ENCODE measurements at regions not wholly inside any gene's neighbourhood (a gene's known extent, or its start where the extent isn't known, plus 50 kb on each side); places are given as distances from the start of the nearest gene placed in this dataset.

GRCh38 chr5:115461093-115461492 lies 83.5 kb downstream of the FEM1C start:
- Histone ChIP-seq H2AK5ac (ENCODE audit: low read depth, low read length) (no peak overlapping the region), H2AK9ac (replicated peaks; ENCODE audit: low read depth, low read length, poor library complexity) (no peak overlapping the region), H4K5ac (ENCODE audit: low read depth, low read length) (no peak overlapping the region), H3K56ac (ENCODE audit: extremely low read depth, insufficient read depth, low read length) (no peak overlapping the region), H3K4me3 (ENCODE audit: insufficient read depth, low read depth, low read length) (no peak overlapping the region), H3K9me1 (ENCODE audit: insufficient read depth, low read length) (peaks cover 13% of the 10 kb centered on the region), H3K4ac (ENCODE audit: low read depth, low read length) (peak overlapping the region; percentile 63), H3K18ac (ENCODE audit: low read depth, low read length) (no peak overlapping the region), H2BK15ac (ENCODE audit: low read depth, low read length) (peak overlapping the region; percentile 97; the same call in 2 of the 3 replicates), H2BK120ac (ENCODE audit: low read depth, low read length) (peak overlapping the region; percentile 90; the same call in 1 of the 2 replicates), H4K20me1 (ENCODE audit: insufficient read depth, low read length) (no peaks in the 10 kb centered on the region), H4K8ac (ENCODE audit: low read depth in 2 of 2, low read length in 2 of 2) (peak overlapping the region; percentile 22 to 58; a peak in 3 of 4 replicates), H3K9me3 (ENCODE audit: control insufficient read depth, insufficient read depth, low read length) (no peaks in the 10 kb centered on the region), H3K4me2 (ENCODE audit: low read depth, low read length) (no peak overlapping the region; the same call in 1 of the 2 replicates), H3K27me3 (ENCODE audit: control insufficient read depth, insufficient read depth, low read length) (no peaks in the 10 kb centered on the region), H3K4me1 (ENCODE audit: control insufficient read depth, insufficient read depth, low read length) (peaks cover 6% of the 10 kb centered on the region), H3K79me1 (ENCODE audit: low read depth in 1 of 2, low read length in 2 of 2) (no peaks in the 10 kb centered on the region), H3K14ac (replicated peaks; ENCODE audit: low read depth, low read length) (peak overlapping the region; percentile 11), H3K9ac (ENCODE audit: low read depth, low read length) (no peak overlapping the region), H4K91ac (ENCODE audit: insufficient read depth, low read depth, low read length) (no peak overlapping the region), H3K23ac (ENCODE audit: low read depth, low read length) (peak overlapping the region; percentile 37; the same call in 1 of the 2 replicates), H2BK20ac (ENCODE audit: low read depth, low read length) (peak overlapping the region; percentile 87), H2AFZ (replicated peaks; ENCODE audit: low read length, poor library complexity) (no peak overlapping the region), H3K36me3 (ENCODE audit: control insufficient read depth, insufficient read depth, low read length) (no peaks in the 10 kb centered on the region), H3K27ac (ENCODE audit: insufficient read depth, low read length) (no peak overlapping the region; the same call in 1 of the 2 replicates), H2BK5ac (ENCODE audit: low read depth, low read length, poor library complexity, severe bottlenecking) (peak overlapping the region; percentile 84)
- TF ChIP-seq MAZ (IDR thresholded peaks at IDR 0.05; ENCODE audit: borderline replicate concordance, low read depth, low read length) = no peak
- TF ChIP-seq RFX5 (IDR thresholded peaks at IDR 0.05; ENCODE audit: low read depth, low read length) = no peak
- no peak for TF ChIP-seq CTCF (conservative IDR thresholded peaks at IDR 0.05; ENCODE audit: low read depth, low read length)
- TF ChIP-seq ELK1 (IDR thresholded peaks at IDR 0.05; ENCODE audit: borderline replicate concordance, low read depth, low read length) = no peak
- TF ChIP-seq FOS (IDR thresholded peaks at IDR 0.05; ENCODE audit: low read depth, low read length) = no peak
- no peak for TF ChIP-seq SMC3 (IDR thresholded peaks at IDR 0.05; ENCODE audit: low read depth, low read length)
- no peak for TF ChIP-seq MXI1 (IDR thresholded peaks at IDR 0.05; ENCODE audit: borderline replicate concordance, low read depth, low read length)
- no peak for TF ChIP-seq CHD1 (IDR thresholded peaks at IDR 0.05; ENCODE audit: low read depth, low read length)
- no peak for TF ChIP-seq MAFK (IDR thresholded peaks at IDR 0.05; ENCODE audit: low read depth, low read length)
- no peak for TF ChIP-seq BHLHE40 (IDR thresholded peaks at IDR 0.05; ENCODE audit: low read depth, low read length)
- no peak for TF ChIP-seq RAD21 (IDR thresholded peaks at IDR 0.05; ENCODE audit: low read length)
- no peak for TF ChIP-seq NFE2L2 (IDR thresholded peaks at IDR 0.05; ENCODE audit: low read depth, low read length)
- no peak for TF ChIP-seq RCOR1 (IDR thresholded peaks at IDR 0.05; ENCODE audit: insufficient replicate concordance, low read length)
- no peak for TF ChIP-seq USF2 (IDR thresholded peaks at IDR 0.05; ENCODE audit: low read depth, low read length)
- no peak for TF ChIP-seq POLR2A (IDR thresholded peaks at IDR 0.05; ENCODE audit: low read depth, low read length)
- TF ChIP-seq CEBPB (IDR thresholded peaks at IDR 0.05; ENCODE audit: low read depth, low read length) = no peak
- DNase-seq = no peak
- in situ Hi-C loops (cut with MboI; ENCODE audit: low sequenced_read_pairs) (no loop called here), dilution Hi-C loops (cut with HindIII; ENCODE audit: low sequenced_read_pairs, unreplicated experiment) (no loop called here), intact Hi-C loops (cut with micrococcal nuclease) (no loop called here)
- CTCF ChIA-PET = no interaction called here
- no peak for ATAC-seq (ENCODE audit: low read depth)
- 88% methylated on average over 1 of the region's 4 CpGs; no CpG with 5 or more reads in 1 of the 2 experiments for WGBS, 2 experiments (ENCODE audit: extremely low coverage in 2 of 2, insufficient read length in 1 of 2)
- POLR2A ChIA-PET (ENCODE audit: unreplicated experiment) = interaction anchor here (0.6 kb wide), 1 partner anchor 19 kb away, joined by 5 read pairs; no protein-coding TSS in a partner anchor
- BruUV-seq (replicated peaks) = no TSS peak

All from IMR-90 (cell line).